GM18870 (cell line): ENCODE measurements at regions not wholly inside any gene's neighbourhood (a gene's known extent, or its start where the extent isn't known, plus 50 kb on each side); places are given as distances from the start of the nearest gene placed in this dataset.

ENCODE experiments used
- ATAC-seq: cut with Tn5 transposase; IDR thresholded peaks from one replicate; pipeline ENCODE4 v1.9.1; 2021; ENCODE audit warnings: moderate library complexity; ENCODE audit not compliant: unreplicated experiment

DNA sequence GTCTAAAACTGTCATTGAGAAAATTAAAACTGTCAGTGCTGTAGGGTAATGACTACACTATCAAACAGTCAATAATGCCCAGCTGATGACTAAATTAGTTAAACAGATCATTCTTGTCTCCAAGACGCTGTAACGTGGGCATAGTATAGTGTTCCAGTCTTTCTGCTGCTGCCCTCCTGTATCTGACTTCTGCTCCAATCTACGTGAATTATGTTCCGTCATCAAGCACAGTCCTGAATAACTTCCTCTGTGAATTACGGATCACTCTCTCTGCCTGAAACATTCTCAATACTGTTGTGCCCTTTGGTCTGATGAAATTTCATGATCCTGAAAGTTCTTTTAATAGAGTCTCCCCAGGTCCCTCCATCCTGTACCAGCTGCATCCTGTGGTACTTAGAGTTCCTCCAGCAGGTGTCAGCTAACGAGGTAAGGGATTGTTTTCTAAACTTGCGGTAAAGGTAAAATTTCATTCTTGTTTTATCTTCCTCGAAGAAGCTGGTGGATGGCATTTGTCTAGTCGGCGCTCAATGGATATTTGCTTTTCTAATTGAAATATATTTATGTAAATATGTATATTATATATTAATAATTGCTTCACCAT, 393.5 kb upstream of the ADARB2 start:
- ATAC-seq, result no peak

DNA sequence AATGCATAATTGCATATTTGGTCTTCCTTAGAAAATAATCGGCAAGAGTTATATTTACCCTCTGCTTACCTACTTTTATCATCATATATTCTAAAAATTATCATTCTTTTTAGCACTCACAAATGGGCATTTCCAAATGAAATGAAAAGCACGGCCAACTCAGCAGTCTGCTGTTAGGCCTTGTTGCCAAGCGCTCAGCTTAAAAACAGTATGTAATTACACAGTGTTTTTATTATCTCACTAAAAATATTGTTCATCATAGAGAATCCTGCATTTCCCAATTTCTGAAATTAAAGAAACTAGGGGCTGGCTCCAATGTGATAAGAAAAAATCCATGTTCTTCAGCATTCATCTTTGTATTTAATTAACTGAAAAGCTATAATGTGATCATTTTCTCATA, 391.7 kb upstream of the ADARB2 start:
- no peak for ATAC-seq

DNA sequence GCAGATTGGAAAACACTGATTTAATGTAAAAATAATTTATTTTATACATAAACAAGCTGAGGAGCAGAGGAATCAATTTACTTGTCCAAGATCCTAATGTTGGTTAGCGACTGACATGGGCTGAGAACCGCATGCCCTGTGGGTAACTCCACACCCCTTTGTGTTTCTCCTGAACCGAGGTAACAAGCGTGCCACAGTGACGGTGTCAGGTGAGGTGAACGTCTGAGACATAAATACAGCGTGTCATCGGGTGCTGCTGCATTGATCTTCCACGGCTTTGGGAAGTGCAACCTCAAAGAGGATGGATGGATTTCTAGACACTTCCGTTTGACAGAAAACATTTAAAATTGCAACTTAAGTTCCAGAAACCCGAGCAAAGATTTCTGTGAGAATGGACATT, 386.8 kb upstream of the ADARB2 start:
- ATAC-seq, result no peak

DNA sequence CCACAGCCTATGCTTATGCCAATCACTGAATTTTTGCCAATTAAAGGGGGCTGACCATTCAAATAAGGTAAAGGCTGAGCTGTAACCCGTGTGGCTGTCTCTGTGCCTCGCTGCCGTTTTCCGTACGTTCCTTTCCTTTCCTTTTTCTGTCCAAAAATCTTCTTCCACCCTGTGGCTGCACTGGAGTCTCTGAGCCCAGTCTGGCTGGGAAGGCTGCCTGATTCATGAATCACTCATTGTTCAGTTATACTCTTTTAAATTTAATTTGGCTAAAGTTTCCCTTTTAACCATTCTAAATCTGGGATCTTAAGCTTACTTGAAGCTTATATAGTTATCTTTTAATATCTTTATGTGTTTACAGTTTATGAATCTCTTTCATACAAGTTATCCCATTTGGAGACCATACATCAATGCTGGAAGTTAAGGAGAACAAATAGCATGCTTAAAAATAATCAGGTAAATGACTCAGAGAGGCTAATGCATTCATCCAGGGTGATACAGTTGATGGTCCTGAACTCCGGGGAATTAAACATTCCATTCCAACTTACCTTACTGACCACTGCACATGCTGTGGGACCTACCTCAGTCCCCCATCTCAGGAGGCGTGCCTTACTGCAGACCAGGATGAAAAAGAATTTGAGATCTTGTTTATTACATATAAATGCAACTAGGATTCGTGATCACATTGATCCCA, 385.3 kb upstream of the ADARB2 start:
- no peak for ATAC-seq

DNA sequence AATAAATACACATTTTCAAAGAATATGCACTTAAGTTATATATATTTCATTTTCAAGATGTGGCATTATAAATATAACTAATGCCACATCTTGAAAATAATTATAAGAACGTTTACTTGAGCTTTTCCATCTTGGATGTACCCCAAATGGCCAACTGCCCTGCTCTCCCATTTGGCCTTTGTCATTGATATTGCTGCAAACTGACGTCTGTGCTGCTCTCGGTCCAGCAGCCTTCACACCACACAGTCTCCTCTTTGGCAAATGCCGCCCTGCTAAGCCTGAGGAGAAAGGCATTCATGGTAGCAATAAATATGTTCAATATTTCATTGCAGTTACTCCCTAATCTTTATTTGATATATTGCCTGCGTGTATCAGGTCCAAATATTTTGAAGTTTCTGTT, 384.6 kb upstream of the ADARB2 start:
- no peak for ATAC-seq

DNA sequence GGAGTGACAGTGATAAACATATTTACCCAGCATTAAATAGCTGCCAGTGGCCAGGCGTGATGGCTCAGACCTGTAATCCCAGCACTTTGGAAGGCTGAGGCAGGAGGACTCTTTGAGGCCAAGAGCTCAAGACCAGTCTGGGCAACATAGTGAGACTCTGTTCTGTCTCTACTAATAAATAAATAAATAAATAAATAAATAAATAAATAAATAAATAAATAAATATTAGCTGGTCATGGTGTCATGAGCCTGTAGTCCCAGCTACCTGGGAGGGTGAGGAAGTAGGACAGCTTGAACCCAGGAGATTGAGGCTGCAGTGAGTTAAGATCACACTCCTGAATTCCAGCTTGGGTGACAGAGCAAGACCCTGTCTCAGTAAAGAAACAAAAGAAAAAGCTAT, 384.0 kb upstream of the ADARB2 start:
- no peak for ATAC-seq

DNA sequence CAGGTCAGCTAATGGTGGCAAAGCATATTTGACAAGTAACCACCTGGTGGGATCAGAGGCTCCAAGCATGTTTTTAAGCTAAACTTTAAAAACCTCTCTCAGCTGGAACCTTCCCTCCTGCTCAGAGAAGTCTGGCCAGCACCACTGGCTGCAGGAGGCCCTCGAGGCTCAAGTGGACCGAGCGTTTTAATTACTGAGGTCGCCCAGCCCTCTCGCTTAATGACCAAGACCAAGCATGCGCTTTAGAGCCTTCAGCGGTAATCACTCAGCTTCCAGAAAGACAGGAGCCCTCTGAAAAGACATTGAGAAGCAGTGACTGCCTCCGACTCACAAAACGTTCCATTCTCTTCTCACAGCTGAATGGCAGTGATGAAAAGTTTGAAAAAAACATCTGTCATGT, 383.4 kb upstream of the ADARB2 start:
- no peak for ATAC-seq

DNA sequence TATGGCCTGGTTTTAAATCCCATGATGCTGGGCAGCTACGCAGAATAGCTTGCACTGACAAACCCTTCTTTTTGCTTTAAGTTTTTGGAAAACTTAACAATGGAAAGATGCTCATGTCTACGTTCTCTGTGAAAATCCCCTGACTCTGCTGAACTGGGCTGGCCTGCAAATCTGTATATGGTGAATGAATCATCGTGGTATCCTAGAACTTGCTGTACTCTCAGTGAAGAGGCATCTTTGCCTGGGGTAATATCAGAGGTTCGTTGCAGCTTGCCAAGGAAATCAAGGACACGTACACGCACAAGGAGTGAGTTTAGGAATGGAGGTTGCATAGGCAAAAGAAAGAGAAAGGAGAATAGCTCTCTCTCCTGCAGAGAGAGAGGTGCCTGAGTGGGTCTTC, 382.0 kb upstream of the ADARB2 start:
- ATAC-seq, result no peak

DNA sequence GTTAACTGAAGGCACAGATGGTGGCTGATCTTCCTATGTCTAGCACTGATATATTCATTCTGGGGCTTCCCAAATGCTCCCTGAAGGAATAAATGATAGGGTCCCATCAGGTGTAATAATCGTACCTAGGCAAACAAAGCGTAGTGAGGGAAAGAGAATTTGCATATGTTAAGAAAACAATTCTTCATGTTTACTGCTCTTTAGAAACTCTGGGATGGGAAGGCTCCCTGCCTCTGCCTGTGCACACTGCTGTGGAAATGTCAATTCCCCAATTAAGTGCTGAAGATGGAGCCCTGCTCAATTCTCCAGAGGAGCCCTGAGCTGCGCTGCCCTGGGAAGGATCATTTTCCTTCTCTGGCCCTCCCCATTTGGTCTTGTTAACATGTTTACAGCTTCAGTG, 380.9 kb upstream of the ADARB2 start:
- ATAC-seq, result no peak

DNA sequence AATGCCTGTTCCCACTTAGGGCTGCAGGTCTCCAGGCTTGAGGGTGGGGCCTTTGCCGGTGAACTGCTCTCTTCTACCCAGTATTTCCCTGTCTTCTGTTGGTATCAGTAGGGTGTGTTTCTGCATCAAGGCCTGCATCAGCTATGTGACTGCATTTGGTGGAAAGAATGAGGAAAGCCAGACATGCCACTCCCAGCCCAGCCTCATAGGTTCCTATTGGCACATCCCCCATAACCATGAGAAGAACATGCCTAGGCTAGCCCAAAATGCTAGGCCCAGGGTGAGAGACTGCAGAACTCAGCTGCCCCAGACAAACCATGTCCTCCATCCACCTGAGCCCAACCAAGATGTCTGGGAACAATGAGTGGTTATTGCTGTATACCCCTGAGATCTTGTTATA, 380.3 kb upstream of the ADARB2 start:
- ATAC-seq, result no peak

DNA sequence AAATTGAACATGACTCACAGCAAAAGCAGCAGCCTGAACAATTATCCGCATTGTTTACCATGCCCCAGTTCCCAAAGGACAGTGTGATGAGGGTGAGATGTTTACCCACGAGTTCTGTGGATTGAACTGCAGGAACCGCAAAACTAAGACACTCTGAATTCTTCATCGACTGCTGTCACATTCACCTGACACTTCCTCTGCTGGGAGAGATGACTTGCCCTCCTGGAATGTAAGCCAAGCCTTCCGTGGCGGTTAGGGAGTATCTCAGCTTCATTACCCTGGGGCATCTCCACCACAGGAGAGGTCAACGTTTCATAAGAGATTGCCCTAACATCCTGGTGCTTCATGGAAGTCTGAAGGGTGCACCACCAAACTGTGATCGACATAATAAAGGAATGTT, 374.6 kb upstream of the ADARB2 start:
- no peak for ATAC-seq

DNA sequence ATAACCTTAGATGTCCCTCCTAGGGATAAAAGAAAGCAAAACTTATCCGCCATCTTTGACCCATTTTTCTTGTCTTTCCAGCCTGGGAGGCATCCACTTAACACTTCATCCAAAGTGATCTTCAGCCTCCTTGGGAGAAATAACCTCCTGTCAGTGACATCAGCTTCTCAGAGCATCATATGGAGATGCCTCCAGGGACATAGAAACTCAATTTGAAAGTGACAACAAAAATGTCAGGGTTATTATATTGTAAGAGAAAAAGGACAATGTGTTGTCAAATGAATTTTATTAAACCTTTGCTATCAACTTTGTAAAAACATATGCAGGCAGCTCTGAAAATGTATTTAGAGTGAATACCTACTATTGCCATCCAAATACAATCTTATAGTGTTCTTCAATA, 371.2 kb upstream of the ADARB2 start:
- no peak for ATAC-seq

DNA sequence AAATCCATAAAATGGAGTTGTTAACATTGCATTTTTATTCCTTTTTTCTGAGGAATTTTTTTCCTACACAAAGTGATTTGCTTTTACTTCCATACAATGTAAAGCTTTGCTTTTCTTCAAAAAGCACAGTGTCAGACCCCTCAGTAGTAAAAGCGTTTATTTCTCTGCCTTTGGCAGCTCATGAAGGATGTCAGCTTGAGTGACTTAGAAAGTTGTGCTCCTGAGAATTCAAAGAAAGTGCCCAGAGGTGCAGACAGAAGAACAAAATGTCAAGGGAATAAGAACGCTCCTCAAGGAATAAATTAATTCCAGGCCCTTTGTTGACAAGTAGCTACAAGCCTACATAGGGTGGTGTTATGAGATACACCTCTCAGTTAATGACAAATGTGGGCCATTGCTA, 369.3 kb upstream of the ADARB2 start:
- ATAC-seq, result no peak

DNA sequence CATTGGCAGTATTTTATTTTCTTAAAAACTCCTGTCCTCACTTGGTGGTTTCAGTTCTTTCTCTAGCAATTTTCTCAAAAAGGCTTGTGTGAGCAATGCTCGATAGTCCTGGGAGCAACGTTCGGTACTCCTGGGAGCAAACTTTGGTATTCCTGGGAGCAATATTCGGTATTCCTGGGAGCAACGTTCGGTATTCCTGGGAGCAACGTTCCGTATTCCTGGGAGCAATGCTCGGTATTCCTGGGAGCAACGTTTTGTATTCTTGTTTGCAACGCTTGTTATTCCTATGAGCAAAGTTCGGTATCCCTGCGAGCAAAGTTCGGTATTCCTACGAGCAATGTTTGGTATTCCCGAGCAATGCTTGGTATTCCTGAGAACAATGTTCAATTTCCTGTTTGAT, 362.0 kb upstream of the ADARB2 start:
- ATAC-seq, result no peak

DNA sequence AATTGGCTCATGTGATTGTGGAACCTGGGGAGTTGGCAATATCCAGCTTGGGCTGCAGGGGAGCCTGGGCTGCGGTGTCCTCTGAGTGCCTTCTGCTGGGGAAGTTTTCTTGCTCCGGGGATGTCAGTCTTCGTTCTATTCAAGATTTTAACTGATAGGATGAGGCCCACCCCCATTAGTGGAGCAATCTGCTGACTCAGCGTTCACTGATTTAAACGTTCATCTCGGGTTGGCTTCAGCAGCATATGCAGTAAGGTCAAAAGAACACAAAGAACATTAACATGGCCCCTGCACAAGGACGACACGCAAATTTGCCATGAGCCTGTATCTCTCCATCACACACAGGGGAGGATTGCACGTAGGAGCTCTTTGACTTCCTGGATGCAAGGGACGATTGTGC, 360.6 kb upstream of the ADARB2 start:
- ATAC-seq, result no peak

DNA sequence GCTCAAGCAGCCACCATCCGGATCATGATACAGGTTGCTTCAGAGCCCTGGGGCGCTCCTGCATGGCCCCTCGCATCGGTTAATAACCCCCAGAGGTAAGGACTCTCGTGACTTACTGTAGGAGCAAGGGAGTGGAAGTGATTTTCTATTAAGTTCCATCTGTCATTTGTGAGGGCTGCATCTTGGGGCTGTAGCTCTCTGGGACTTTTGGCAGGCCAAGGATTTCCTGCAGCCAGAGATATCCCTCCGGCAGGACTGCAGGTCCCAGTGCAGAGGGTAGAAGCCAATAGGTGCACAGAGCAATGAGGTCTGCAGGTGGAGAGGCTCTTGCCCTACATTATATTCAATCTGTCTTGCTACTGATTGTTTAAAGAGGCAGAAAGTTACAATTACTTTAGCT, 356.8 kb upstream of the ADARB2 start:
- no peak for ATAC-seq

DNA sequence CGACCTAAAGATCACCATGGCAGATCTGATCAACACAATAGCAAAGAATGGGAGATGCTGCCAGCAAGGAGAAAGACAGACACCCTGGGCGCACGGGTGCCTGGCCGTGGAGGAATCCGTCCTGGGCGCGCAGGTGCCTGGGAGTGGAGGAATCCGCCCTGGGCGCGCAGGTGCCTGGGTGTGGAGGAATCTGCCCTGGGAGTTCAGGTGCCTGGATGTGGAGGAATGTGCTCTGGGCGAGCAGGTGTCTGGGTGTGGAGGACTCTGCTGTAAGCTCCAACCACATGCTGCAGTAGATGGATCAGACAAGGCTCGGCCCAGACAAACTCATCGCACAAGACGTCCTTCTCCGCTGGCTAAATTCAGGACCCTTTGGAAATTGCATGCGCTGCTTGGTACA, 346.3 kb upstream of the ADARB2 start:
- ATAC-seq, result no peak

DNA sequence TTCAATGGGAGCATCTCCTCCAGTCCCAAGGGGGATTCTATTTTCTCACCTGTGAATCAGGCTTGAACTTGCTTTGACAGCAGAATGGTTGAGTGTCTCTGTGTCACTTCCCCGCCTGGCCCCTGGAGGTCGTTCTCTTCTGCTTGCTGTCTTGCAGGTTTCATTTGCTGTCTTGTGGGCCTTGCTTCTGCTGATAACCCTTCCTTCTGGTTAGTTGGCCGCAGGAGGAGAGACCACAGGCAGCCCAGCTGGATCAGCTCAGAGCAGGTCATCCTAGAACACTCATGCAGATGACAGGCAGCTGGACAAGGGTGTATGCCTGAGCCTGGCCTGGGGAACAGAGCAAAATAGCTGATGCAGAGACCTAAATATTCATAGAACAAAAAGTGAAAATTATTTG, 344.2 kb upstream of the ADARB2 start:
- ATAC-seq, result peak; percentile 38

DNA sequence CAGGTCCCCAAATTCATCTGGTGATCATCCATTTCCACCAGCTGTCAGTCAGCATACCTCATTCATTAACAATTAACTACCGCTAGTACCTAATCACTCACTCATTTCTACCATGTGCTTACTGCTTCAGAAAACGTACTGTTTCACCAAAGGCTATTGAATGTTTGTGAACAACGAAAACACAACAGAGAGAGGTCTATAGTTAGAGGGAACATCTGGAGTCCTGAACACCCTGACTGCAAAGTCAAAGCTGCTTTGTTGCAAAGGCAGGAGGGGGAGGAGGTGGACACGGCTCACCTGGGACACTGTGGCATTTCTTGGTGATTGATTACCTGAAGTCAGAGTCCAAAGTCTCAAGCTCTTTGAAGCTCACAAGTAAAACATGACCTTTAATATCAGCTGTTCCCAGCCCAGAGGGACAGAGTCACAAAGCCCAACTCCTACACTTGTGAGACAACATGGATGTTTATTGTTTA, 342.3 kb upstream of the ADARB2 start:
- ATAC-seq, result peak; percentile 65

DNA sequence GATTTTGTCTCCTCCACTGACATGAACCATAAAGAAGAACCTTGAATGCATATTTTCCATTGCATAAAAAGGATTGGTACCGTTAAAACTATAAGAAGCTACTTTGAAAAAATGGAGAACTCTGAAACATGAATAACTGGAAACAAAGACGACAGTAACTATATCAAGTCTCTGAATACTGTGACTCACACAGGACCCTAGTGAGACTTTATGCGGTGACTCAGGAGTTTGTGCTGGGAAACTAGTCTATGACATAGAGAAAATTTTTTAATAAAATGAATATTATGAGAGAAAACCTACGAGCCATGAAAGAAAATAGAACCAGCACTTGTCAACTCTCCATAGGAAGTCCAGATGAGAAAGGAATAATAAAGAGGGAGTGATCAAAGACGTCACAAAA, 339.9 kb upstream of the ADARB2 start:
- no peak for ATAC-seq

DNA sequence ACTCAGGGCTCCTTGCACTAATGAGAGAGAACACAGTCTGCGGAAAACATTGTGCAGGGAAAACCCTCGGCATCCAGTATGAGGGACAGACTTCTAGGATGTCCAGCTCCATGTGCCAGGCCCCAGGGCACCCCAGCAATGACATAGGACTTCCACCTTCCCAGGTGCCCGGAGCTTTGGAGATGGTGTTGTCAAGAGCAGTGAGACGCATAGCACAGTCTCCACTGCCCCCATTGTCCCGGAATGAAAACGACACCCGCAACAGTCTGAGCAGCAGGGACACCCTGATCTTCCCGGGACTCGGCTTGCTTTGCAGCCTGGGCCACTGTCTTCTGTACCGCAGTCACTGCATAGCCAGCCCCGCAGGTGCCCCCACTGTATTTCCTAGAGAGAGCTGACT, 339.2 kb upstream of the ADARB2 start:
- ATAC-seq, result no peak

DNA sequence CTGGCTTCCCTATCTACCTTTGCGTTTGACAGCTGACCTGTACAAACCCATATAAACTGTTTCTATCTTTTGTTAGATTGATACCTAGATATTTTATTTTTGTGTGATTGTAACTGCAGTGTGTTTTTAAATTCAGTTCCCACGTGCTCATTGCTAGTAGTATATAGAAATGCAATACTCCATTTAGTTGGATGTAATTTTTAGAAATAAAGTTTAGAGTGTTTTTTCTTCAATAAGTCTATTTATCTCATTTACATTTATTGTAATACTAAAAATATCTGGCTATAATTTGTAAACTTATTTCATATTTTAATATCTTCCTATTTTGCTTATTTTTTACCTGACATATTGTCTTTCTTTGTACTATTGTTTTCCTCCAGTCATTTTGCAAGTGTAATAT, 329.7 kb upstream of the ADARB2 start:
- ATAC-seq, result no peak

DNA sequence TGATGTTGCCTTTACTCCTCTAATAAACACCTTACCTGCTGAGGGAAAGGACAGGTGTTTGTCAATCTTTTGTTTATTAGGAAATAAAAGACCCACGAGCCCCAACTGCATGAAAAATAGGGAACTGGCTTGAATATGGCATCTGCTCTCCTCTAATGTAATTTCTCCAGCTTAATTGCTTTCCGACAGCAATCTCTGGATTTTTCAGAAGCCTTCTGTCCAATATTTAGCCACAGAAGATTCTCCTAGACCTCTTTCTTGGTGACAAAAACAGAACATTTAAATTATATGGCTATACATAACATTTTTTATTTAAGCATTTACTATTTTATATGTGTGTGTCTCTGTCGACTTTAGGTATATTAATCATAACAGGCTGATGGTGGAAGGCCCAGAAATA, 317.4 kb upstream of the ADARB2 start:
- ATAC-seq, result no peak
